Stomach (tissue), 4 donors: ENCODE measurements at regions not wholly inside any gene's neighbourhood (a gene's known extent, or its start where the extent isn't known, plus 50 kb on each side); places are given as distances from the start of the nearest gene placed in this dataset.

ENCODE experiments used
- EP300 ChIP-seq: sonication (generic); formaldehyde crosslinking; IDR thresholded peaks from one replicate; pipeline ENCODE4 v1.6.1; 2017; ENCODE audit warnings: antibody characterized with exemption
- POLR2A ChIP-seq, 4 donors: fragments of 450-650 bp; IDR thresholded peaks; one replicate each; pipeline ENCODE4 v1.6.1; 2016; ENCODE audit warnings: antibody characterized with exemption in 4 of 4, control low read depth in 2 of 4, mild to moderate bottlenecking in 1 of 4, moderate library complexity in 1 of 4
- POLR2AphosphoS5 ChIP-seq, 3 donors: sonication (generic); formaldehyde crosslinking; IDR thresholded peaks; one replicate each; pipeline ENCODE4 v1.6.1; 2016; ENCODE audit warnings: antibody characterized with exemption in 3 of 3
- TF ChIP-seq, protein P1 (sequence below), 7 experiments: fragments of 450-650 bp in 4 of 7; fragments of 200-600 bp in 3 of 7; sonication (generic) in 3 of 7; IDR thresholded peaks; one replicate each; pipeline ENCODE4 v1.5.1; 2016 to 2019; ENCODE audit warnings: antibody characterized with exemption in 7 of 7, control low read depth in 2 of 7, mild to moderate bottlenecking in 1 of 7

DNA sequence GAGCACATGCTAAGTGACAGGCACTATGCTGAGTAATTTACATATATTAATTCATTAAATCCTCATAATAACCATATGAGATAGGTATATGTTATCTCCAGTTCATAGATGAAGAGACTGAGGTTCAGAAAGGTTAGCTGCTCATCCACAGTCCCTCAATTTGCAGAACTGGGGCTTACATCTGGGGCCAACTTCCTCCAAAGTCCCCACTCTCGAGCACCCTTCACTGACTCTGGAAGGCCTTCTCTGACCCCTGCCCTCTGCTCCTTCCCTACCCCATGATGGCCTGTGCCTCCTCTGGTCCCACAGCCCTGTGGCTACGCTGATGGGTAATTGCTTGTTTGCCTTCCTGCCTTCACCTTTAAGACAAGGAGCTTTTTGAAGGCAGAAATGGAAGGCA is 71.6 kb downstream of the C5orf15 start:
- TF ChIP-seq EP300 (no peak), POLR2A (IDR thresholded peaks at IDR 0.05) (no peak), POLR2AphosphoS5 (IDR thresholded peaks at IDR 0.05) (no peak)
- TF ChIP-seq, protein P1, sequence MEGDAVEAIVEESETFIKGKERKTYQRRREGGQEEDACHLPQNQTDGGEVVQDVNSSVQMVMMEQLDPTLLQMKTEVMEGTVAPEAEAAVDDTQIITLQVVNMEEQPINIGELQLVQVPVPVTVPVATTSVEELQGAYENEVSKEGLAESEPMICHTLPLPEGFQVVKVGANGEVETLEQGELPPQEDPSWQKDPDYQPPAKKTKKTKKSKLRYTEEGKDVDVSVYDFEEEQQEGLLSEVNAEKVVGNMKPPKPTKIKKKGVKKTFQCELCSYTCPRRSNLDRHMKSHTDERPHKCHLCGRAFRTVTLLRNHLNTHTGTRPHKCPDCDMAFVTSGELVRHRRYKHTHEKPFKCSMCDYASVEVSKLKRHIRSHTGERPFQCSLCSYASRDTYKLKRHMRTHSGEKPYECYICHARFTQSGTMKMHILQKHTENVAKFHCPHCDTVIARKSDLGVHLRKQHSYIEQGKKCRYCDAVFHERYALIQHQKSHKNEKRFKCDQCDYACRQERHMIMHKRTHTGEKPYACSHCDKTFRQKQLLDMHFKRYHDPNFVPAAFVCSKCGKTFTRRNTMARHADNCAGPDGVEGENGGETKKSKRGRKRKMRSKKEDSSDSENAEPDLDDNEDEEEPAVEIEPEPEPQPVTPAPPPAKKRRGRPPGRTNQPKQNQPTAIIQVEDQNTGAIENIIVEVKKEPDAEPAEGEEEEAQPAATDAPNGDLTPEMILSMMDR (IDR thresholded peaks at IDR 0.05) = no peak
